Stimulated activated CD4-positive, alpha-beta T cell treated with anti-CD3 and anti-CD28 coated beads, Interleukin-15, amount 100 ng/mL, for 1 hour (primary cell): ENCODE measurements at regions not wholly inside any gene's neighbourhood (a gene's known extent, or its start where the extent isn't known, plus 50 kb on each side); places are given as distances from the start of the nearest gene placed in this dataset.
"Not testable (repeated sequence)": the region's sequence is repeated elsewhere in the genome, so short reads cannot be mapped to it uniquely, and the experiment has no call there.

Experiments
- DNase-seq, 2 donors: peaks; one replicate each; pipeline ENCODE4 v3.0.0-alpha.2; 2020; ENCODE audit warnings: low read depth in 1 of 2, low spot score in 1 of 2

GRCh38 chr6:6724539-6725467 lies 136.3 kb downstream of the LY86 start:
- peak in 1 of 2 donors; percentile 33 for DNase-seq

- DNase-seq, result no peak
Observed at GRCh38 chr6:6725468-6726209, 137.1 kb downstream of the LY86 start.

GRCh38 chr6:6728169-6728941 lies 139.8 kb downstream of the LY86 start:
- no peak for DNase-seq

GRCh38 chr6:6729971-6730370 lies 141.5 kb downstream of the LY86 start:
- no peak for DNase-seq

GRCh38 chr6:6730831-6731230 lies 142.3 kb downstream of the LY86 start:
- DNase-seq, result no peak

- DNase-seq, result no peak
Observed at GRCh38 chr6:6734479-6735465, 146.3 kb downstream of the LY86 start.

- no peak for DNase-seq
Observed at GRCh38 chr6:6736791-6737654, 148.5 kb downstream of the LY86 start.

GRCh38 chr6:6737671-6738070 lies 149.2 kb downstream of the LY86 start:
- no peak for DNase-seq

GRCh38 chr6:6738108-6738507 lies 149.6 kb downstream of the LY86 start:
- DNase-seq, result no peak

- DNase-seq, result no peak
Observed at GRCh38 chr6:6738922-6739716, 150.6 kb downstream of the LY86 start.

- DNase-seq, result no peak
Observed at GRCh38 chr6:6740595-6740994, 152.1 kb downstream of the LY86 start.

GRCh38 chr6:6741264-6741663 lies 152.7 kb downstream of the LY86 start:
- DNase-seq, result no peak

- no peak for DNase-seq
Observed at GRCh38 chr6:6742535-6742934, 154.0 kb downstream of the LY86 start.

GRCh38 chr6:6744551-6744950 lies 156.0 kb downstream of the LY86 start:
- DNase-seq, result no peak

- DNase-seq, result not testable (repeated sequence)
Observed at GRCh38 chr6:6745637-6746332, 157.3 kb downstream of the LY86 start.

- no peak for DNase-seq
Observed at GRCh38 chr6:6746333-6746969, 157.9 kb downstream of the LY86 start.

- DNase-seq, result no peak
Observed at GRCh38 chr6:6746970-6747338, 158.4 kb downstream of the LY86 start.

- no peak for DNase-seq
Observed at GRCh38 chr6:6747371-6747770, 158.9 kb downstream of the LY86 start.
